ENCODE measurements at regions not wholly inside any gene's neighbourhood (a gene's known extent, or its start where the extent isn't known, plus 50 kb on each side); places are given as distances from the start of the nearest gene placed in this dataset.

GRCh38 chr9:27625751-27626150, 52.5 kb upstream of the C9orf72 start:
- no peak overlapping the region for H3K4ac ChIP-seq (ENCODE audit: low read depth, low read length)
- WGBS (ENCODE audit: extremely low coverage, insufficient read length, low lambda C conversion rate) = no CpG with 5 or more reads among the region's 2 CpGs
- no peaks in the 10 kb centered on the region for H3K79me2 ChIP-seq (ENCODE audit: insufficient read depth, low read length)
- H3K9me3 ChIP-seq (ENCODE audit: control insufficient read depth, low read depth, low read length) = no peaks in the 10 kb centered on the region
- no peaks in the 10 kb centered on the region for H3K79me1 ChIP-seq (ENCODE audit: insufficient read depth, low read depth, low read length, poor library complexity, severe bottlenecking)
- H3K36me3 Mint-ChIP-seq (ENCODE audit: insufficient read depth in 1 of 3, low read depth in 3 of 3) = no peaks in the 10 kb centered on the region
- DNase-seq = no peak
- H2BK5ac ChIP-seq (ENCODE audit: insufficient read length, low read length) = no peak overlapping the region
- no peak overlapping the region for H2BK20ac ChIP-seq (ENCODE audit: low read depth, low read length, poor library complexity, severe bottlenecking)
- no peak overlapping the region for H3K14ac ChIP-seq (ENCODE audit: insufficient read depth, low read length)
- H2BK120ac ChIP-seq (ENCODE audit: low read depth, low read length, poor library complexity, severe bottlenecking) = no peak overlapping the region
- no peak overlapping the region for H2AK5ac ChIP-seq (ENCODE audit: insufficient read length, low read length)
- no peak overlapping the region for H3K4me2 ChIP-seq (ENCODE audit: insufficient read depth, insufficient read length, low read length)
- H4K91ac ChIP-seq (ENCODE audit: insufficient read length, low read depth, low read length) = no peak overlapping the region
- H3K27me3 Mint-ChIP-seq (ENCODE audit: low read depth) = peaks cover 5% of the 10 kb centered on the region
- no peak for TF ChIP-seq CTCF (conservative IDR thresholded peaks at IDR 0.05)
- no peak overlapping the region for H3K9ac ChIP-seq (ENCODE audit: extremely low read depth, insufficient read length, low read length)
- H3K23me2 ChIP-seq (ENCODE audit: insufficient read length, low read depth, low read length, poor library complexity, severe bottlenecking) = no peaks in the 10 kb centered on the region
- H3T11ph ChIP-seq (ENCODE audit: low read length) = no peak overlapping the region
- no peaks in the 10 kb centered on the region; a peak in 1 of 5 replicates for H3K9me3 Mint-ChIP-seq
- H3K27ac ChIP-seq (ENCODE audit: insufficient read length, low read depth, low read length) = no peak overlapping the region
- H3K27me3 ChIP-seq (ENCODE audit: insufficient read depth, low read length) = no peaks in the 10 kb centered on the region
- H3K56ac ChIP-seq (ENCODE audit: insufficient read length, low read depth, low read length) = no peak overlapping the region
- 0 out of 2 replicates have a peak, but pooled peaks cover 3% of the 10 kb centered on the region for H3K4me1 ChIP-seq (ENCODE audit: insufficient read depth, low read length)
- H2AFZ ChIP-seq (ENCODE audit: low read length) = no peak overlapping the region
- H4K20me1 ChIP-seq (ENCODE audit: control insufficient read depth, insufficient read depth, insufficient read length) = no peaks in the 10 kb centered on the region
- no peak overlapping the region for H2BK12ac ChIP-seq (ENCODE audit: insufficient read length, low read depth, low read length)
- no peak overlapping the region for H3K27ac Mint-ChIP-seq
- H2BK15ac ChIP-seq (ENCODE audit: low read depth, low read length) = no peak overlapping the region
- H4K5ac ChIP-seq (ENCODE audit: insufficient read length, low read depth, low read length) = no peak overlapping the region
- H3K4me1 Mint-ChIP-seq = peaks cover 14 to 19% of the 10 kb centered on the region in 2 experiments
- H3K4me3 Mint-ChIP-seq = no peak overlapping the region
- no peak overlapping the region for H4K8ac ChIP-seq (replicated peaks; ENCODE audit: insufficient read length, low read depth, low read length)
- no peak overlapping the region for H3K23ac ChIP-seq (ENCODE audit: insufficient read length, low read depth, low read length)
- H3K18ac ChIP-seq (ENCODE audit: insufficient read length, low read depth, low read length) = no peak overlapping the region

Data from H9 (cell line).